ENCODE measurements at regions not wholly inside any gene's neighbourhood (a gene's known extent, or its start where the extent isn't known, plus 50 kb on each side); places are given as distances from the start of the nearest gene placed in this dataset.
"Not testable (repeated sequence)": the region's sequence is repeated elsewhere in the genome, so short reads cannot be mapped to it uniquely, and the experiment has no call there.

DNA sequence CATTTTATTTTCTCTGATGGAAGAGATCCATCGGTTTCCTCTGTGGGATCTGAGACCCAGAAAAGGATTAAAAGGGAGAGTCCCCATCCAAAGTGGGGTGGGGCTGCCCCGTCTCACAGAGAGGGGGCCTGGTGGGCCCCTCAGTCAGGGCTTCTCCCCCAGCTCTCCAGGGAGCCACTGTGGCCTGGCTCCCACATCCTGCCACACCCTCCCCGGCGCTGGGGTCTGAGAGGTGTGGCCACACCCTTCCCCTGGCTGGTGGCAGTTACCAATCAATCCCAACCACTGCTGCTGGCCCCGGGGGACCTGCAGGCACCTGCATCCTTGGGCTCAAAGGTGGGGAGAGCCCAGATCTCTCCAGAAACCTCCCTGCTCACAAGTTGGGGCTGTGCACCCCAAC is 161.8 kb upstream of the IQSEC1 start:
- Histone ChIP-seq H3K9me3 (ENCODE audit: control insufficient read depth, insufficient read depth, low read length) (no peaks in the 10 kb centered on the region), H3K27ac (ENCODE audit: low read depth, low read length) (no peak overlapping the region), H3K4me1 (ENCODE audit: control insufficient read depth, insufficient read depth, low read length) (no peaks in the 10 kb centered on the region; the same call in 1 of the 2 replicates), H3K27me3 (ENCODE audit: control insufficient read depth, insufficient read depth, low read length) (no peaks in the 10 kb centered on the region), H3K4me3 (ENCODE audit: low read depth, low read length) (no peak overlapping the region), H3K9ac (ENCODE audit: low read depth, low read length) (no peak overlapping the region), H3K36me3 (ENCODE audit: control insufficient read depth, insufficient read depth, low read length) (no peaks in the 10 kb centered on the region)

DNA sequence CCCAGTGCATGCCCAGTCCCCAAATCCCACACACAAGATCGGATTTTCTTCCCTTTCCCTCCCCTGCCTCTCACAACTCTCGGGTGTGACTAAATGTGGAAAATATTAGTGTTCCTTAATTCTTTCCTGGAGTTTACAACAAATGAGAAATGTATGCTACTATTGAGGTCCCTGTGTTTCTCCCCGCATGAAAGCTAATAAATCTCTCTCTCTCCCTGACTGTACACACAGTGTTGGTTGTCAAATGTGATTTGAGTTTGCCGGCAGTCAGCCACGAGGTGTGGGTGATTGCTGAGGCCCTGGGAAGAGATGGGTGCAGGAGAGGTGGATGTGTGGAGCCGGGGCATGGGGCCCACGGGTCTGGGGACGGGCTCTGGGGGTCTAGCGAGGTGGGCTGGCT is 161.4 kb upstream of the IQSEC1 start:
- no peaks in the 10 kb centered on the region; the same call in 1 of the 2 replicates for H3K4me1 ChIP-seq (ENCODE audit: control insufficient read depth, insufficient read depth, low read length)
- no peaks in the 10 kb centered on the region for H3K27me3 ChIP-seq (ENCODE audit: control insufficient read depth, insufficient read depth, low read length)
- H3K4me3 ChIP-seq (ENCODE audit: low read depth, low read length) = no peak overlapping the region
- no peaks in the 10 kb centered on the region for H3K36me3 ChIP-seq (ENCODE audit: control insufficient read depth, insufficient read depth, low read length)
- H3K27ac ChIP-seq (ENCODE audit: low read depth, low read length) = no peak overlapping the region
- no peak overlapping the region for H3K9ac ChIP-seq (ENCODE audit: low read depth, low read length)
- H3K9me3 ChIP-seq (ENCODE audit: control insufficient read depth, insufficient read depth, low read length) = no peaks in the 10 kb centered on the region

DNA sequence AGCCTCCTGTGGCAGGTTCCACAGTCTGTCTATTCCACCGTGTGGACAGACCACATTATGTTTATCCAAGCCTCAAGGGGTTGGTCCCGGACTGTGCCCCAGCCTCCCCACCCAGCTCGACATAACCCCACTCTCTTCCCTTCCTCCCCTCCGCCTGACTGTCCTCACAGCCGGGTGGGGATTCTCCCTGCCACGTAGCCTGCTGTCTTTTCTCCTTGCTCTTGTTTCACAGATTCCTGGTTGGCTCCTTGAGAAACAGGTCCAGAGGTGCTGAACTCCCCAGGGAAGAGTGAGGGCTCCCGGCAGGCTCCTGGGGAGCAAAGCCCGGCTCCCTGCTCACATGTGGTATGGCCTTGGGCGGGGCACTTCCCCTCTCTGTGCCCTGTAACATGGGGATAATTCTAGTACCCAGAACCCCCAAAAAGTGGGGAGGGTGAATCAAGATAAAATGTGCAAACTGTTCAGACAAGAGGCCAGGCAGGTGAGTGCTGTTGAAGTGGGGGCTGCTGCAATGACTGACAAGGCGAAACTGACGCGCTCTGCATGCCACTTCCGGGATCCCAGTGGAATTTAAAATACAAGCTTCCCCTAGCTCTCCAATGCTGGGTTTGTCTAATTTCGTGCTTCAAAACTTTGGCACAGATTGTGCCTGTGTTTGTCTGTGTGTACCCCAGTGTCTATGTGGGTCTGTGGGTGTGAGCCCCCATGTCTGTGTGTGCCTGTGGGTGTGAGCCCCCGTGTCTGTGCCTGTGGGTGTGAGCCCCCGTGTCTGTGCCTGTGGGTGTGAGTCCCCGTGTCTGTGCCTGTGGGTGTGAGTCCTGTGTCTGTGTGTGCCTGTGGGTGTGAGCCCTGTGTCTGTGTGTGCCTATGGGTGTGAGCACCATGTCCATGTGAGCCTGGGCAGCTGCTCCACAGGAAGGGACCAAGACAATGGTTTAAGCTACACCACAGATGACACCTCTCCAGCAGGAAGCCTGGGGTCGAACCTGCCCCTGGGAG is 160.6 kb upstream of the IQSEC1 start:
- Histone ChIP-seq H3K4me1 (ENCODE audit: control insufficient read depth, insufficient read depth, low read length) (no peaks in the 10 kb centered on the region; the same call in 1 of the 2 replicates), H3K9ac (ENCODE audit: low read depth, low read length) (no peak overlapping the region), H3K27ac (ENCODE audit: low read depth, low read length) (no peak overlapping the region), H3K27me3 (ENCODE audit: control insufficient read depth, insufficient read depth, low read length) (no peaks in the 10 kb centered on the region), H3K4me3 (ENCODE audit: low read depth, low read length) (no peak overlapping the region), H3K36me3 (ENCODE audit: control insufficient read depth, insufficient read depth, low read length) (no peaks in the 10 kb centered on the region), H3K9me3 (ENCODE audit: control insufficient read depth, insufficient read depth, low read length) (no peaks in the 10 kb centered on the region)

DNA sequence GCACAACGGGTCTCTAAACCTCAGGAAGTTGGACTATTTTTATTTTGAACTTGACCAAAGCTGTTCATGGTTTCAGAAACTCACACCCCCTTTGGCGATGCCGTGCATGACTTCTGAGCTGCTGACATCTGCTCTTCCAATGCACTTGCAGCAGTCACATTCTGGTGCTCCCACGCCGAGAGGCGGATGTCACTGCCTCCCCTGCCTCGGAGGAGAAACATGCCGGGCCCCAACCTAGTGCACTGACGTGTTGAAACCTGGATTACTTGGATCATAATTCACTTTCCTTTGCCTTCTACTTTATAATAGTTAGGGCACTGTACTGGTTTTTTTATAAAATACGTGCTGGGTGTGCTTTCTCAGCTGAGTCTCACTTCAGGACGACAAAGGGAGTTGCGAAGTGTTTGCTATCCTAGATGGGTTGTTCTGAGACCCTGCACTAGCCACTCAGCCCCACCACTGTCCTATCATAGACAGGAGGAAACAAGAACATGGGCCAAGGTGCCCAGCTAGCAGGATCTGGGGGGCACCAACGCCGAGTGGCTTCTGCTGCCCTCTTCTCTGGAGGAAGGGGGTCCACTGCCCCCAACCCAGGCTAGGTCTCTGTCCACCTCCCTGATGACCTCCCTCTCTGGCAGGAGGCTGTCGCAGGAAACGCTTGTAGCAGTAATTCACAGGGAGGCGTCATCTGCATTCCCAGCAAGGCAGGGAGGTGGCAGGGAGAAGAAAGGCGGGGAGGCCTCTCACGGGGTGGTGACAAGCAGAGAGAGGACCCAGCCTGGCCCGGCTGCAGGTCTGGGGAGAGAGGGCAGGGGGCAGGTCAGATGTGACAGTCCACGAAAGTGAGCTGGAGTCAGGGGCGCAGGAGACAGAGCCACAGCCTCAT is 158.8 kb upstream of the IQSEC1 start:
- H3K4me1 ChIP-seq (ENCODE audit: control insufficient read depth, insufficient read depth, low read length) = no peaks in the 10 kb centered on the region; the same call in 1 of the 2 replicates
- no peaks in the 10 kb centered on the region for H3K9me3 ChIP-seq (ENCODE audit: control insufficient read depth, insufficient read depth, low read length)
- H3K27me3 ChIP-seq (ENCODE audit: control insufficient read depth, insufficient read depth, low read length) = no peaks in the 10 kb centered on the region
- H3K9ac ChIP-seq (ENCODE audit: low read depth, low read length) = no peak overlapping the region
- no peaks in the 10 kb centered on the region for H3K36me3 ChIP-seq (ENCODE audit: control insufficient read depth, insufficient read depth, low read length)
- no peak overlapping the region for H3K4me3 ChIP-seq (ENCODE audit: low read depth, low read length)
- no peak overlapping the region for H3K27ac ChIP-seq (ENCODE audit: low read depth, low read length)

DNA sequence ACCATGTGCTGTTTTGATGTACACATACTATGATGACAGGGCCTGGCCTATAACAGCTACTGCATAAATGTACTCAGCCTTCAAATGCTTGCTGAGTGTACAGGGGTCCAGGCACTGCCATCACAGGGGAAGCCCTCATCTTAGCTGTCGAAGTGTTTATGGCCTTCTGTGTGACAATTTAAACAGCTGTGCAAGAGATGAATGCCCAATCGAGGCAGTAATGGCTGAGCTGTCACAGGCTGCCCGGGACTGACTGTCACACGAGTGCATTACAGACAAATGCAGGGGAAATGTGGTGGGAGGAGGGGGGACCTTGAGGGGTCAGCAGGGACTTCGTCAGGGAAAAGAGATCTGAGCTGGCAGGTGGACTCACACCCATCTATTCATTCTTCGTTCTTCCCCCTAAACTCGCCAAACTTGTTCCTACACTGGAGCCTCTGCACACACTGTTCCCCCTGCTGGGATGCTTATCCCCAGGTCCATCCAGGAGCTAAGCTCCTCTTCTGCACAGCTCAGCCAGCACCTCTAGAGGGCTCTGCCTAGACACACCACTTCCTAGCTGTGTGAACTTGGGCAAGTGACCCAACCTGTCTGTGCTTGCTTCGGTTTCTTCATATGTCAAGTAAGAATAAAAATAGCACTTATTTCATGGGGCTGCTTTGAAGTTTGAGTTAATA is 156.2 kb upstream of the IQSEC1 start:
- Histone ChIP-seq H3K4me1 (ENCODE audit: control insufficient read depth, insufficient read depth, low read length) (no peaks in the 10 kb centered on the region), H3K36me3 (ENCODE audit: control insufficient read depth, insufficient read depth, low read length) (no peaks in the 10 kb centered on the region), H3K4me3 (ENCODE audit: low read depth, low read length) (no peak overlapping the region), H3K27ac (ENCODE audit: low read depth, low read length) (no peak overlapping the region), H3K9me3 (ENCODE audit: control insufficient read depth, insufficient read depth, low read length) (no peaks in the 10 kb centered on the region), H3K9ac (ENCODE audit: low read depth, low read length) (no peak overlapping the region), H3K27me3 (ENCODE audit: control insufficient read depth, insufficient read depth, low read length) (no peaks in the 10 kb centered on the region)

DNA sequence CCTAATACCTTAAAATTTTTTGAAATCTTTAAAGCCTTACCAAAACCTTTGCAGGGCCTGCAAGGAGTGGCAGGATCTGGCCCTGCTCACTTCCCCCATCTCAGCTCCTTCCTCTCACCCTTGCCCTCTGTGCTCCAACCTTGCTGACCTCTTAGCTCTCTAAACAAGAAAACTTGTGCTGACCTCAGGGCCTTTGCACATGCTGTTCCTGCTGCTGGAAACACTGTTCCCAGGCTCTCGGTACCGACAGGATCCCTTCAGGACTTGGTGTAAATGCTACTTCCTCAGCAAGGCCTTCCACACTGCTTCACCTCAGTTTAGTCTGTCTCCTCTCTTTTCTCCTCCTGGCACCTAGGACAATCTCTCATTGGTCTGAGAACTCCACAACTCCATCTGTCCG is 155.4 kb upstream of the IQSEC1 start:
- Histone ChIP-seq H3K4me1 (ENCODE audit: control insufficient read depth, insufficient read depth, low read length) (no peaks in the 10 kb centered on the region), H3K27ac (ENCODE audit: low read depth, low read length) (no peak overlapping the region)

DNA sequence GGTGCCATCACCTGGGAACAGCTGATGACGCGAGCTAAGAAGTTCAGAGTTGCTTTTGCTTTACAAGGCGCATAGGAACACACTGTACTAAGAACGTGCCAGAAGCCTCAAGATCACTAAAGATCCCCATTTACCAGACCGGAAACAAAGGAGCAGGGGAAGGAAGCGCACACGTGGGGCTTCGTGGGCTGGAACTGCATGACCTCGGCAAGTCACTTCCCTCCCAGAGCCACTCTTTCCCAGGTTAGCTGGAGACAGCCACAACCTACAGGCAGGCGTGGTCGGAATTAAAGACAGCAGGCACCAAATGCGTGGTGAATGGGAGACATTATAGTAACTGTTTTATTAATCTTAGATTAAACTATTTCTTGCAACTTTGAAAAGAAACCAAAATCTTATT is 154.9 kb upstream of the IQSEC1 start:
- not testable (repeated sequence) for H3K27ac ChIP-seq (ENCODE audit: low read depth, low read length); H3K4me1 ChIP-seq (ENCODE audit: control insufficient read depth, insufficient read depth, low read length); H3K36me3 ChIP-seq (ENCODE audit: control insufficient read depth, insufficient read depth, low read length); H3K9me3 ChIP-seq (ENCODE audit: control insufficient read depth, insufficient read depth, low read length); H3K9ac ChIP-seq (ENCODE audit: low read depth, low read length); H3K4me3 ChIP-seq (ENCODE audit: low read depth, low read length); H3K27me3 ChIP-seq (ENCODE audit: control insufficient read depth, insufficient read depth, low read length)

More for the DNA sequence above, 155.4 kb upstream of the IQSEC1 start:
- H3K9ac ChIP-seq (ENCODE audit: low read depth, low read length) = no peak overlapping the region
- H3K27me3 ChIP-seq (ENCODE audit: control insufficient read depth, insufficient read depth, low read length) = no peaks in the 10 kb centered on the region
- H3K36me3 ChIP-seq (ENCODE audit: control insufficient read depth, insufficient read depth, low read length) = no peaks in the 10 kb centered on the region
- H3K4me3 ChIP-seq (ENCODE audit: low read depth, low read length) = no peak overlapping the region
- no peaks in the 10 kb centered on the region for H3K9me3 ChIP-seq (ENCODE audit: control insufficient read depth, insufficient read depth, low read length)

DNA sequence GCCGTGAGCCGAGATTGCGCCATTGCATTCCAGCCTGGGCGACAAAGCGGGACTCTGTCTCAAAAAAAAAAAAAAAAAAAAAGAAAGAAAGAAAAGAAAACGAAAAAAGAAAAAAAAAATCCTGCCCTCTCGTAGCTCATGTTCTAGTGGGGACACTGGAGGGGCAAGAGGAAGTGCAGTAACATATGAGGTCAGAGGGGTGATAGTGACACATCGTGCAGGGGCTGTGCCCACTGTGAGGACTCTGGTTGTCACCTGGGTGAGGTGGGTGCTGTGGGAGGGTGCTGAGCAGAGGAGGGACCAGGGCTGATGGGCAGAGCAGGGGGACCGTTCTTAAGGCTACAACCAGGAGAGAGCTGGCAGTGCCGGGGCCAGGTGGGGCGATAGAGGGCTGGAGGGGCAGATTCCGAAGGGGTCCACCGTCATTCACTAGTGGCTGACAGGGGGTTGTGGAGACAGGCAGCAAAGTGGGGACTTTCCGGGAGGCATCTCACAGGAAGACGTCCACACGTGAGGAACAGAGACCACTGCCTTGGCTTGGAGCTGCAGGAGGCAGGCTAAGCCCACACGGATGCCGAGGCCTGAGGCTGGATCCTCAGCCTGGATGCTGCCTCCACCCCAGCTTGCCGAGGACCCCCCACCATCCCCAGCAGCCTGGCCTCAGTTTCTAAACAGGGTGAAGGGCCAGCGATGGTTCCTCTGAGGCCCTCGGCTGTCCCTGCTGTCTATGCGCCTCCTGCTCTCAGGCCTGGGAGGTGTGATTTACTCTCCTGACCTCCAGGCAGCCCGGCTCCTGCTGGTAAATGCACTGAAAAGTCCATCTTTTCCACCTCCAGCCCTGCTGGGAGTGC is 154.3 kb upstream of the IQSEC1 start:
- Histone ChIP-seq H3K27ac (ENCODE audit: low read depth, low read length) (no peak overlapping the region), H3K9ac (ENCODE audit: low read depth, low read length) (no peak overlapping the region), H3K36me3 (ENCODE audit: control insufficient read depth, insufficient read depth, low read length) (no peaks in the 10 kb centered on the region), H3K9me3 (ENCODE audit: control insufficient read depth, insufficient read depth, low read length) (no peaks in the 10 kb centered on the region), H3K4me1 (ENCODE audit: control insufficient read depth, insufficient read depth, low read length) (no peaks in the 10 kb centered on the region), H3K27me3 (ENCODE audit: control insufficient read depth, insufficient read depth, low read length) (no peaks in the 10 kb centered on the region), H3K4me3 (ENCODE audit: low read depth, low read length) (no peak overlapping the region)

DNA sequence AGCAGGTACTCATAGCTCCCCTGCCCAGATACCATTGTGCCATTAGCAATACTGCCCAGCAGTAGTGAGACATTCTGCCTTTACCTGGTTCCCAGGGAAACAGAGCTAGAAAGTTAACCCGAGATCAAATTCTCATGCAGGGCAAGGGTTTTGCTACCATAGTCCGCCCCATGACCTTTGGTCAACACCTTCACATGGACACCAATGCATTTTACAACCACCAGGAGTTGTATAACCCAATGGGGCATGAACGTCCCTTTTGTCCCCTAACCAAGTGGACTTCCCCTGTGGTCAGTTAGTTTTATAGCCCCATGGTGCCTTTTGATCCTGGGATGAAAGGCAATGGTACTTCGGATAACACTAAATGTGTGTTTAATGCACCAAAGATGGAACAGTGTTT is 151.7 kb upstream of the IQSEC1 start:
- no peak overlapping the region for H3K9ac ChIP-seq (ENCODE audit: low read depth, low read length)
- H3K4me1 ChIP-seq (ENCODE audit: control insufficient read depth, insufficient read depth, low read length) = no peaks in the 10 kb centered on the region
- no peaks in the 10 kb centered on the region for H3K27me3 ChIP-seq (ENCODE audit: control insufficient read depth, insufficient read depth, low read length)
- H3K36me3 ChIP-seq (ENCODE audit: control insufficient read depth, insufficient read depth, low read length) = no peaks in the 10 kb centered on the region
- H3K27ac ChIP-seq (ENCODE audit: low read depth, low read length) = no peak overlapping the region
- no peak overlapping the region for H3K4me3 ChIP-seq (ENCODE audit: low read depth, low read length)
- no peaks in the 10 kb centered on the region for H3K9me3 ChIP-seq (ENCODE audit: control insufficient read depth, insufficient read depth, low read length)

DNA sequence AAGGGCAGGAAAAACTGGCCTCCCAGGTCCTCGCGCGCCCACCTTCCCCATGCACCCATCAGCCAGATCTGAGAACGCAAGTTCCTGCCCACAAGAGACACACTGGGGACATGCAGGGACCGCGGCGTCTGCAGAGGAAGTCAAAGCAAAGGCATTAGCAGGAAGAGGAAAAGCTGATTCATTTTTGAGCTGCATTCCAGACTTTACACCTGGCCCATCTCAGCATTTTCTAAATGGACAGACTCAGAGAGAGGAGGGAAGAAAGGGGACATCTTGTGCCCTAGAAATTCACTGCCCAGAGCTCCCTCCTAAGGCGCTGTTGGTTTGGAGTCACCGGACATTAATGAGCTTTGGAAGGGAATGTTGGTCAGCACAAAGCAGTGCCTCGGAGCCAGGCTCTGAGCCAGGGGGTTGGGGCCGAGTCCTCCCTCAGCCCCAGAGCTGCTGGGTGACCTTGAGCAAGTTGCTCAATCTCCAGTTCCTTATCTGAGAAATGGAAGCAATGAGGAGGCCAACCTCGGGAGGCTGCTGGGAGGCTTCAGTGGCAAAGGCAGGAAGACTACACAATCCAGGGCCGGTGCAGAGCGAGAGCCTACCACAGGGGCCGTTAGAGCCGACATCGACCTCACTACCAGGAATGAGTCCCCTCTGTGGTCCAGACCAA is 150.5 kb upstream of the IQSEC1 start:
- H3K9me3 ChIP-seq (ENCODE audit: control insufficient read depth, insufficient read depth, low read length) = no peaks in the 10 kb centered on the region
- no peak overlapping the region for H3K27ac ChIP-seq (ENCODE audit: low read depth, low read length)
- H3K36me3 ChIP-seq (ENCODE audit: control insufficient read depth, insufficient read depth, low read length) = no peaks in the 10 kb centered on the region
- H3K9ac ChIP-seq (ENCODE audit: low read depth, low read length) = no peak overlapping the region
- H3K4me3 ChIP-seq (ENCODE audit: low read depth, low read length) = no peak overlapping the region
- H3K27me3 ChIP-seq (ENCODE audit: control insufficient read depth, insufficient read depth, low read length) = no peaks in the 10 kb centered on the region
- no peaks in the 10 kb centered on the region for H3K4me1 ChIP-seq (ENCODE audit: control insufficient read depth, insufficient read depth, low read length)

Measured in HUES48 (cell line).